ENCODE measurements at regions not wholly inside any gene's neighbourhood (a gene's known extent, or its start where the extent isn't known, plus 50 kb on each side); places are given as distances from the start of the nearest gene placed in this dataset.

DNA sequence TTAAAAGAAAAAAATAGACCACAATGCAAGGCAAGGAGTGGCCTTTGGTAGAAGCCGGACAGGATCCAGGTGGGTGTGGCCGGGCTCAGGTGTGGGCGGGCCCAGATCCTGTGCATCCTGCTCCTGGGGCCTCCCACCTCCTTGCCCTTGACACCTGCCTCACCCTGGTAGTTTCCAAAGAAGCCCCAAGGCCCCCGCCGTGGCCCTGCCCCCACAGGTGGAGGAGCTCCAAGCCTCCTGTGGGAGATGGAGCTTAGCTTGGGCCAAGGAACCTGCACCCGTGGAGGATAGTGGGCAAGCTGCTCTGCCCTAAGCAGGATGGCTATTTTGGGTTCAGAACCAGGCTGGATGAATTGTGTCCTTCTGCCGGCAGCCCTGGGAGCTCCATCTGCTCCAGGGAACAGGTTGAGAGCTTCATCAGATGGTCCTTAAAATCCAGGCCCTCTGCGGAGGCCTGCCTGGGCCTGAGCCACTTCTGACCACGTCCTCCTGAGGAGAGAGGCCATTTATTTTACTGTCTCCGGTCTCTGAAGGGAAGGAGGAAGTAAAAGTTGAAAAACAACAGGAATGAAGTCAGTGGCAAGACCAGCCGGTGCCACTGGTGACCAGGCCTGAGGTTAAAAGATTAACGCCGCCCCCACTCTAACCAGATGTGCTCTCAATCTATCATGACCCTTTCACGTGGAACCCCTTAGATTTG, 53.9 kb upstream of the KLF13 start:
- Histone ChIP-seq H3K27ac (ENCODE audit: low read depth, low read length) (no peak overlapping the region), H3K4me3 (ENCODE audit: low read length in 3 of 3) (no peak overlapping the region), H3K36me3 (ENCODE audit: control insufficient read depth in 3 of 3, insufficient read depth in 3 of 3, low read length in 3 of 3) (no peaks in the 10 kb centered on the region), H3K27me3 (ENCODE audit: control insufficient read depth in 3 of 3, insufficient read depth in 3 of 3, low read length in 3 of 3) (no peaks in the 10 kb centered on the region), H3K4me1 (ENCODE audit: control insufficient read depth in 3 of 3, insufficient read depth in 3 of 3, low read length in 3 of 3) (peaks cover 4 to 17% (median 7%) of the 10 kb centered on the region in 3 donors), H3K9me3 (ENCODE audit: control insufficient read depth in 3 of 3, low read length in 3 of 3) (no peaks in the 10 kb centered on the region), H3K9ac (ENCODE audit: low read depth in 1 of 3, low read length in 3 of 3) (no peak overlapping the region)

DNA sequence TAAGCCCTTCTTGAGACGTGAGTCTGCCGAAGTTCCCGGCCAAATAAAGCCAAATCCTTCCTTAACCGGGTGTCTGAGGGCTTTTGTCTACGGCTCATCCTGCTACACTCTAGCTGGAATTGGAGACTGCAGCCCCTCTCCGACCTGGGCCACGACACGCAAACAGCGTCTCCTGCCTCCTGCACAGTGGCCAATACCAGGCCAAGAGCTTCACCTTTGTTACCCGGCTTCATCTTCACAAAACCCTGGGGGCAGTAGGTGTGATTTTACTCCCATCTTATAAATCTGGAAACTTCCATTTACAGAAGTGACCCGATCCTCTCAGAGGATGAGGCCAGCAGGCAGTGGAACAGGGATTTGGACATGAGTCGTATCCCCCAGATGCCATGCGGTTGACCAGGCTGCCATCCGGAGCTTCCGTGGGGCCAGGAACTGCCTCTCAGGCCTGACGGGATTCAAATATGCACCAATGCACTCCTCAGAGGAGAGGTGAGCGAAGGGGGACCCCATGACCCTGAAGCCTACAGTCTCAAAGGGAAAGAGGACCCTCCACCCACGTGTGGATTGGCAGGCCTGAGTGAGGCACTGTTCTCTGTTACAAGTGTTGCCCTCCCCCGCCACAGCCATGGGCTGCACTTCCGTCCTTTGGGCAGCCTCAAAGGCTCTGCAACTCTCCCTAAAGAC, 53.2 kb upstream of the KLF13 start:
- no peak overlapping the region for H3K4me3 ChIP-seq (ENCODE audit: low read length in 3 of 3)
- peaks cover 0 to 10% (median 0%) of the 10 kb centered on the region in 3 donors for H3K4me1 ChIP-seq (ENCODE audit: control insufficient read depth in 3 of 3, insufficient read depth in 3 of 3, low read length in 3 of 3)
- H3K9ac ChIP-seq (ENCODE audit: low read depth in 1 of 3, low read length in 3 of 3): no peak overlapping the region
- H3K36me3 ChIP-seq (ENCODE audit: control insufficient read depth in 3 of 3, insufficient read depth in 3 of 3, low read length in 3 of 3): no peaks in the 10 kb centered on the region
- H3K27ac ChIP-seq (ENCODE audit: low read depth, low read length): no peak overlapping the region
- no peaks in the 10 kb centered on the region for H3K9me3 ChIP-seq (ENCODE audit: control insufficient read depth in 3 of 3, low read length in 3 of 3)
- no peaks in the 10 kb centered on the region for H3K27me3 ChIP-seq (ENCODE audit: control insufficient read depth in 3 of 3, insufficient read depth in 3 of 3, low read length in 3 of 3)

DNA sequence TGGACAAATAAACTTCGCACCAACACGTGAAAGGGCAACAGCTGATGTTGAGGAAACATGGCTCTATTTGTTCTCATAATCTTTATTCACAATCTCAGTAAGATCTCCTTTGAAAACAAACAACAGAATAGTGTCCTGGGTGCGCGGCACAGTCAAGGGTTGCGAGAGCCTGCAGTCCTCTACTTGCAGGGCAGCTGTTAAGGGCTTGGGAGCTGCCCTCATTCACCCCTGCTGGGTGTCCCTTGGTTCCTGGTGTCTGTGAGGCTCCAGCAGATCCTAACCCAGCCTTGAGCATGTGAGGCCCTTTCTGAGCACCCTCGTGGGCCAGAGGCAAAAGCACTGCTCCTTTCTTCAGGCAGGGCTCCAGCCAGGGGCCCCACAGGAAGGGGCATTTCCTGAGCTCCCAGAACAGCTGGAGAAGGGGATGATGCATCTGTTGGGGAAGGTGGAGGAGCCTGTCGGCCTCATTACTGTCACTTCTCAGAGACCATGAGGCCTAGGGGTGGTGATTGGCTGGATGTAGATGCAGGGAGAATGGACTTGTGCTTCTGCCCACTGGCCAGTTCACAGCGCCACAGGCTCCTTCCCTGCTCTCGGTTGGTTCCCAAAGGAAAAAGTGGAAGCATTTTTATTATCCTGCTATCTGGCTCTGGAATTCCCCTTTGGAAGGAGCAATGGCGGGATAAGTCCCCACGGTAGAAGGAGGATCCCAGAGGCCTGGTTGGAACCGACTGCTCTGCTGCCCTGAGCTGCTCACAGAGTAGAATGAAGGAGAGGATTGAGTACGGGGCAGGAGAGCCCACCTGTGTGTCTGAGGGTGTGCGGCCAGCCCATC, 51.9 kb upstream of the KLF13 start:
- H3K4me1 ChIP-seq (ENCODE audit: control insufficient read depth in 3 of 3, insufficient read depth in 3 of 3, low read length in 3 of 3): peaks cover under 1 to 11% (median 3%) of the 10 kb centered on the region in 3 donors
- H3K27ac ChIP-seq (ENCODE audit: low read depth, low read length): no peak overlapping the region
- H3K27me3 ChIP-seq (ENCODE audit: control insufficient read depth in 3 of 3, insufficient read depth in 3 of 3, low read length in 3 of 3): no peaks in the 10 kb centered on the region
- no peaks in the 10 kb centered on the region for H3K9me3 ChIP-seq (ENCODE audit: control insufficient read depth in 3 of 3, low read length in 3 of 3)
- no peak overlapping the region for H3K4me3 ChIP-seq (ENCODE audit: low read length in 3 of 3)
- H3K9ac ChIP-seq (ENCODE audit: low read depth in 1 of 3, low read length in 3 of 3): peak overlapping the region in 1 of 3 donors; percentile 25
- H3K36me3 ChIP-seq (ENCODE audit: control insufficient read depth in 3 of 3, insufficient read depth in 3 of 3, low read length in 3 of 3): no peaks in the 10 kb centered on the region

DNA sequence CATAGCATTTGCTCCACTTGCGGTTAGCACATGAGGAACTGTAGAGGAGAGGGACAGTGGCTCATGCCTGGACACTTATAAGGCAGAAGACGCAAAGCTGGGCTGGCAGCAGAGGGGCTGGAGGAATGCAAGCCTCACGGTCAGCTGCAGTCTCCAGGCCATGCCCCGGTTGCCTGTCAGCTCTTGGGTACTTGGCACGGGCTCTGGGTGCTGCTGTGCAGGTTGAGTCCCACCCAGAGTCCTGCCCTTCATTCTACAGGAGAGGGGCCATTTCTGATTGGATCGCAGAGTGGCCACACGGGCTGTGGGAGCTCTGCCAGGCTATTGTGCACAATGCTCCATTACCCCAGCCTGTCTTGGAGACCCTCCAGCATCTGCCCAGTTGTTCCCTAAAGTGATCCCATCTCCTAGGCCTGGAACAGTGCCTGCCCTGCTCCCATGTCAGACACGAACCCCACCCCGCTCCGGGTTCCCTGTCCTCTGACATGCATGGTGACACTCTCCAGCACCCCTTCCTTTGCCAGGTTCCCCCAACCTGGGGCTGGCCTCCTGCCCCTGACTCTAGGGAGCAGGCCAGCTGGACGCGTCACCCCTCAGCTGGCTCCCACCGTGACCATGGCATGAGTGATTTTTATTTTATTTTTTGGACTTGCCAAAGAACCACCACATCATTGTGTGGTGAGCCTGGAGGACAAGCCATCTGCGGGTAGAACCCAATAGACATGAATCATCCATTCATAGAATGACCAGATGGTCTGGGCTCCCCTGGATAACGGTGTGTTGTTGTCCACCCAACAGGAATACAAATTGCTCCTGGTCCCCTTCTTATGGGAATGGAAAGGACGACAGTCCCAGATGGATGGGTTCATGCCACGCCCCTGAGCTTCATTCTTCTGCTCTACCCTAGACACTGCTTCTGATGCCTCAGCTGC, 51.0 kb upstream of the KLF13 start:
- Histone ChIP-seq H3K9me3 (ENCODE audit: control insufficient read depth in 3 of 3, low read length in 3 of 3) (no peaks in the 10 kb centered on the region), H3K4me3 (ENCODE audit: low read length in 3 of 3) (no peak overlapping the region), H3K36me3 (ENCODE audit: control insufficient read depth in 3 of 3, insufficient read depth in 3 of 3, low read length in 3 of 3) (no peaks in the 10 kb centered on the region), H3K9ac (ENCODE audit: low read depth in 1 of 3, low read length in 3 of 3) (no peak overlapping the region), H3K4me1 (ENCODE audit: control insufficient read depth in 3 of 3, insufficient read depth in 3 of 3, low read length in 3 of 3) (peaks cover 5 to 17% (median 6%) of the 10 kb centered on the region in 3 donors), H3K27ac (ENCODE audit: low read depth, low read length) (no peak overlapping the region), H3K27me3 (ENCODE audit: control insufficient read depth in 3 of 3, insufficient read depth in 3 of 3, low read length in 3 of 3) (no peaks in the 10 kb centered on the region)

DNA sequence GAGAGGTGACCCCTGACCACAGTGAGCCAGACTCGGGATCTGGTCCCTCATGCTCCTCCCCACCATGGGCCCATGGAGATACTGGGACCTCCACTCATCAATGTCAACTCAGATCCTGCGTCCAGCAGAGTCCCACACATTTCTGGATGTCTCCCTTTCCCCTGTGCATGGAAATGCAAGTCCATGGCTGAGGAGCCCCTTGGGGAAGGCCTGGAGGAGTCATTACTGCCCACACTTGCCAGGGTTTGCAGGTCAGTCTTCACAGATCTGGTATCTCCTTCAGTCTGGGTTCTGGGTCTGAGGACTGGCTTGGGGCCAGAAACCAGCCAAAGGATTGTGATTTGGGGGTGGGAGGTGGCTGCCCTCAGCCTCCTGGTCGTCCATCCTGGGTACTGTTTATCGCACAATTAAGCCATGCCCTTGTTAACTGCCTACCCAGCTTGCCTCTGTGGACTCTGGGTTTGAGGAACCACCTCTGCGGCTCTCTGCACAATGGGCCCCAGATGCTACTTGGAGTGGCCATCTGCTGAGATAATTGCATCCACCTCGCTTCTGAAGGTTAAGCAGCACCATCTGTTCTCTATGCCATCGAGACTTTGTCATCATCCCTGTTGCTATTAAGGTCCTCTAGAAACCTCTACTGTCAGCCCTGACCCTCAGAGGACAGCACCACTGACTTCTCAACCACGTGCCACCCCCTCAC, 49.9 kb upstream of the KLF13 start:
- H3K9me3 ChIP-seq (ENCODE audit: control insufficient read depth in 3 of 3, low read length in 3 of 3): no peaks in the 10 kb centered on the region
- no peak overlapping the region for H3K4me3 ChIP-seq (ENCODE audit: low read length in 3 of 3)
- peaks cover 5 to 17% (median 6%) of the 10 kb centered on the region in 3 donors for H3K4me1 ChIP-seq (ENCODE audit: control insufficient read depth in 3 of 3, insufficient read depth in 3 of 3, low read length in 3 of 3)
- no peaks in the 10 kb centered on the region for H3K36me3 ChIP-seq (ENCODE audit: control insufficient read depth in 3 of 3, insufficient read depth in 3 of 3, low read length in 3 of 3)
- H3K27me3 ChIP-seq (ENCODE audit: control insufficient read depth in 3 of 3, insufficient read depth in 3 of 3, low read length in 3 of 3): no peaks in the 10 kb centered on the region
- no peak overlapping the region for H3K9ac ChIP-seq (ENCODE audit: low read depth in 1 of 3, low read length in 3 of 3)
- H3K27ac ChIP-seq (ENCODE audit: low read depth, low read length): no peak overlapping the region
